B cell (primary cell): ENCODE measurements at regions not wholly inside any gene's neighbourhood (a gene's known extent, or its start where the extent isn't known, plus 50 kb on each side); places are given as distances from the start of the nearest gene placed in this dataset.

Source experiments
- CTCF ChIP-seq: fragments of 200-600 bp; IDR thresholded peaks from one replicate; pipeline ENCODE4 v1.8.0; 2022; ENCODE audit warnings: antibody characterized with exemption, mild to moderate bottlenecking
- EZH2 ChIP-seq: IDR thresholded peaks from 2 replicates; pipeline ENCODE4 v1.6.1; 2012; ENCODE audit warnings: borderline replicate concordance, low read depth, mild to moderate bottlenecking, moderate library complexity, low read length; ENCODE audit not compliant: insufficient read depth, poor library complexity, severe bottlenecking

DNA sequence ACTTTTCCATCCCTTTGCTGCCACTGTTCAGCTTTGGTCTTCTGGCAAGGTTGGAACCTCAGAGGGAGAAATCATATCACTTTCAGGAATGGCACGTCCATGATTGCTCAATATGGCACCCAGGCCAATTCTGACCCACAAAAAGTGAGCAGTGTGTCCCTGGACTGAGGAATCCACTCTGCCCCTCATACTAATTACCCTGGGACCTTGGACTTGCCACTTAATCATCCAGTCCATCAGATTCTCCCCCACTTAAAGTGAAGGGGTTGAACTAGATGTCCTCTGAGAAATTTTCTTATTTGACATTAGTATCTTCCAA lies 449.3 kb upstream of the CITED2 start:
- TF ChIP-seq EZH2, result no peak
- no peak for TF ChIP-seq CTCF
